ENCODE measurements at regions not wholly inside any gene's neighbourhood (a gene's known extent, or its start where the extent isn't known, plus 50 kb on each side); places are given as distances from the start of the nearest gene placed in this dataset.

DNA sequence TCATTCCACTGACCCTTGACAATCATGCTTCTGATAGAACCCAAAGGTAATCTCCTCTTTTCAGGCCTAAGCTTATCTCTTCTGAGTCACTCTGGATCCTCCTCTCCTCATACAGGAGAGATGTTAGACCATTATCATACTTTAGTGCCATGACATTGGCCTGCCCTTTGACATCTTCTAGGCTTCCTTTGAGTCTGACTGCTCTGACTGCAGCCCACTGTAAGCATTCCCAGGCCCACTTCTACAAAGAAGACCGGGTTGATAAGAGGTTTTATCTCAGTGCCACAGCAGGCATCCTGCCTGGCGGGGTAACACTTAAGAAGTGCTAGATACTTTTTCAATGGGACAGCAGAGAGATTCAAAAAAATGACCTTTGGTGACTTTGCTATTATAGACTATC is 438.0 kb downstream of the KCNA4 start:
- ATAC-seq (ENCODE audit: low read depth) (no peak), DNase-seq (ENCODE audit: low spot score) (no peak)
- TF ChIP-seq, protein P1, sequence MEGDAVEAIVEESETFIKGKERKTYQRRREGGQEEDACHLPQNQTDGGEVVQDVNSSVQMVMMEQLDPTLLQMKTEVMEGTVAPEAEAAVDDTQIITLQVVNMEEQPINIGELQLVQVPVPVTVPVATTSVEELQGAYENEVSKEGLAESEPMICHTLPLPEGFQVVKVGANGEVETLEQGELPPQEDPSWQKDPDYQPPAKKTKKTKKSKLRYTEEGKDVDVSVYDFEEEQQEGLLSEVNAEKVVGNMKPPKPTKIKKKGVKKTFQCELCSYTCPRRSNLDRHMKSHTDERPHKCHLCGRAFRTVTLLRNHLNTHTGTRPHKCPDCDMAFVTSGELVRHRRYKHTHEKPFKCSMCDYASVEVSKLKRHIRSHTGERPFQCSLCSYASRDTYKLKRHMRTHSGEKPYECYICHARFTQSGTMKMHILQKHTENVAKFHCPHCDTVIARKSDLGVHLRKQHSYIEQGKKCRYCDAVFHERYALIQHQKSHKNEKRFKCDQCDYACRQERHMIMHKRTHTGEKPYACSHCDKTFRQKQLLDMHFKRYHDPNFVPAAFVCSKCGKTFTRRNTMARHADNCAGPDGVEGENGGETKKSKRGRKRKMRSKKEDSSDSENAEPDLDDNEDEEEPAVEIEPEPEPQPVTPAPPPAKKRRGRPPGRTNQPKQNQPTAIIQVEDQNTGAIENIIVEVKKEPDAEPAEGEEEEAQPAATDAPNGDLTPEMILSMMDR (IDR thresholded peaks at IDR 0.05; ENCODE audit: poor library complexity, severe bottlenecking): no peak
- H3K4me1 ChIP-seq (ENCODE audit: insufficient read depth, poor library complexity, severe bottlenecking): no peaks in the 10 kb centered on the region
- H3K27ac ChIP-seq (ENCODE audit: poor library complexity, severe bottlenecking): no peak overlapping the region
- H3K4me3 ChIP-seq (ENCODE audit: severe bottlenecking): no peak overlapping the region
- no peaks in the 10 kb centered on the region for H3K27me3 ChIP-seq (ENCODE audit: insufficient read depth, poor library complexity, severe bottlenecking)
- H3K9me3 ChIP-seq (ENCODE audit: severe bottlenecking): no peaks in the 10 kb centered on the region
- no peaks in the 10 kb centered on the region for H3K36me3 ChIP-seq (ENCODE audit: low read depth)

DNA sequence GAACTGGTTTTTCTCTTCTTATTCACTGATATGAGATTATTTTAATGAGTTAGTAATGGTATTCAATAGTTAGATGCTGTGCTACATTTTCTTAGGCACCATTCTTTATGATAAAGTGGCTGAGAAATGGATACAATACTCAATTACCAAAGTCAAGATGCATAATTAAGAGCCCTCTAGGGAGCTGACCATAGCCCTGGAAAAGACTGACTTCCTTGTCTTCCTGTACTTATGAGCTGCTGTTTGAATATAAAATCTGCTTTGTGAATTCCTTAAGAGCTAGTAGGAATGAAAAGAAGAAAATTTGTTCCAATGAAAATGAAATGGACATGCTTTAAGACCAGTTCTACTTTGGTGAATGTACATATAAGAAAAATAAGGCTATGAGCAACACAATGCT is 452.3 kb downstream of the KCNA4 start:
- H3K4me1 ChIP-seq (ENCODE audit: insufficient read depth, poor library complexity, severe bottlenecking): no peaks in the 10 kb centered on the region
- H3K27ac ChIP-seq (ENCODE audit: poor library complexity, severe bottlenecking): no peak overlapping the region
- no peaks in the 10 kb centered on the region for H3K27me3 ChIP-seq (ENCODE audit: insufficient read depth, poor library complexity, severe bottlenecking)
- TF ChIP-seq, protein P1 (IDR thresholded peaks at IDR 0.05; ENCODE audit: poor library complexity, severe bottlenecking): no peak
- no peaks in the 10 kb centered on the region for H3K9me3 ChIP-seq (ENCODE audit: severe bottlenecking)
- H3K36me3 ChIP-seq (ENCODE audit: low read depth): no peaks in the 10 kb centered on the region
- ATAC-seq (ENCODE audit: low read depth): no peak
- H3K4me3 ChIP-seq (ENCODE audit: severe bottlenecking): no peak overlapping the region
- DNase-seq (ENCODE audit: low spot score): no peak

DNA sequence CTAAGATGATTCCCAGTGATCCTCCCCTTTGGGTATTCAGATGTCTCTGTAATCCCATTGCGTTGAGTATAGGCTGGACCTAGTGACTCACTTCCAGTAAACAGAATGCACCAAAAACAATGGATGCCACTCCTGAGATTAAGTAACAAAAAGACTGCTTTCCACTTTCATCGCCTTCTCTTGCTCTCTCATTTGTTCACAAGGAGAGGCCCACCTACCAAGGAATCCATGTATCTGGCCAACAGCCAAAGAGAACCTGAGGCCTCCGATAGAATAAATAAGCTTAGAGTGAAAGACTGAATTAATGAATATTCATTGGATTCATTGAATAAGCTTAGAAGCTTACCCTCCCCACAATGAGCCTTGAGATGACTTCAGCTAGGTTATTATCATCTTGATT is 454.6 kb downstream of the KCNA4 start:
- TF ChIP-seq, protein P1 (IDR thresholded peaks at IDR 0.05; ENCODE audit: poor library complexity, severe bottlenecking): no peak
- H3K4me1 ChIP-seq (ENCODE audit: insufficient read depth, poor library complexity, severe bottlenecking): no peaks in the 10 kb centered on the region
- no peaks in the 10 kb centered on the region for H3K36me3 ChIP-seq (ENCODE audit: low read depth)
- H3K27ac ChIP-seq (ENCODE audit: poor library complexity, severe bottlenecking): no peak overlapping the region
- H3K27me3 ChIP-seq (ENCODE audit: insufficient read depth, poor library complexity, severe bottlenecking): no peaks in the 10 kb centered on the region
- H3K4me3 ChIP-seq (ENCODE audit: severe bottlenecking): no peak overlapping the region
- ATAC-seq (ENCODE audit: low read depth): no peak
- no peak for DNase-seq (ENCODE audit: low spot score)
- no peaks in the 10 kb centered on the region for H3K9me3 ChIP-seq (ENCODE audit: severe bottlenecking)

DNA sequence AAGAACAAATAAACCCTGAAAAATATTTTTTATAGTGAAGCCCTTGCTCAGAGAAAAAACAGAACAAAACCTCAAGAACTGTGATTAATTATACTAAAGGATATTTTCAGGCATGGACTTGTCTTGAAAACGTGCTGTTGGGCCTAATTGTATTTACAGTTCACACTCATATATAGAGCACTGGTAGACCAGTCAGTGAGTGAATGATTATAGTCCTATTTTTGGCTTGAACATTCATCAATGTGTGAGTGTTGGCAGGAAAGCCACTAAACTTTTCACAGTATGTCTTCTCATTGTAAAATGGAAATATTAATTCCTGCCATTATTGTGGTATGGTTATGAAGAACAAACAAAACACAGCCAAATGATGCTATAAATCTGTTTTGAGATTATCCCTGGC is 462.8 kb downstream of the KCNA4 start:
- Histone ChIP-seq H3K27ac (ENCODE audit: poor library complexity, severe bottlenecking) (no peak overlapping the region), H3K4me1 (ENCODE audit: insufficient read depth, poor library complexity, severe bottlenecking) (no peaks in the 10 kb centered on the region), H3K9me3 (ENCODE audit: severe bottlenecking) (no peaks in the 10 kb centered on the region), H3K36me3 (ENCODE audit: low read depth) (no peaks in the 10 kb centered on the region), H3K27me3 (ENCODE audit: insufficient read depth, poor library complexity, severe bottlenecking) (no peaks in the 10 kb centered on the region), H3K4me3 (ENCODE audit: severe bottlenecking) (no peak overlapping the region)
- ATAC-seq (ENCODE audit: low read depth): no peak
- no peak for DNase-seq (ENCODE audit: low spot score)
- TF ChIP-seq, protein P1 (IDR thresholded peaks at IDR 0.05; ENCODE audit: poor library complexity, severe bottlenecking): no peak

DNA sequence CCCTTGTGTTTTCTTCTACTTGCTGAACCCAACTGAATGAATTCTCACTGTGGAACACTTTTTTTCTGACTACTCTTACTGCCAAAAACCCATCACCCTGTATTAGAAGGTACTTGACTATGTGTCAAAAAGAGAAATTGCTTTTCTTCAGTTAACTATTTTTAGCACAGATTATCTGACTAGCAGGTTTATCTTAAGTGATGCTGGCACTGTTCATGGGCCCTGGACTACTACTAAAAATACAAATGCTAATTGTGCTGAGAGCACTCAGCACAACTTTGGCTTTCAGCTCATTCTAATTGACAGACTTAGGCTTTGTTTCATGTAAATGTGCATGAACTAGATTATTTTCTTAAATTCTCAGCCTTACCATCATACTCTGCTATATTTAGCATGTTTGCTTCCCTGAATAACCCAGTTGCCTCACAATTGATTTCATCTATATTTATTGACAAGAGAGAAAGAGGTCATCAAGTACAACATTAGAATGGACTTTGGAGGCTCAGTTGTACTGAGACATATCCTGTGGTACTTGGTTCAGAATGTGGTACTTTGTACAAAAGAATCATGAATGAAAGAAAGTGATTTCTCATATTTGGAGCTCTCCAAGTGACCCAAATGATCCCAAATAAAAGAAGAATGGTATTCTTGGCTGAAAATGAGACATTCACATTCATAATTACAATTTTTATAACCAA is 478.3 kb downstream of the KCNA4 start:
- TF ChIP-seq, protein P1 (IDR thresholded peaks at IDR 0.05; ENCODE audit: poor library complexity, severe bottlenecking): no peak
- no peak for DNase-seq (ENCODE audit: low spot score)
- H3K36me3 ChIP-seq (ENCODE audit: low read depth): no peaks in the 10 kb centered on the region
- H3K9me3 ChIP-seq (ENCODE audit: severe bottlenecking): no peaks in the 10 kb centered on the region
- no peak overlapping the region for H3K27ac ChIP-seq (ENCODE audit: poor library complexity, severe bottlenecking)
- H3K4me1 ChIP-seq (ENCODE audit: insufficient read depth, poor library complexity, severe bottlenecking): no peaks in the 10 kb centered on the region
- H3K4me3 ChIP-seq (ENCODE audit: severe bottlenecking): no peak overlapping the region
- no peak for ATAC-seq (ENCODE audit: low read depth)
- H3K27me3 ChIP-seq (ENCODE audit: insufficient read depth, poor library complexity, severe bottlenecking): no peaks in the 10 kb centered on the region

All from RWPE2 (cell line).